ENCODE measurements at regions not wholly inside any gene's neighbourhood (a gene's known extent, or its start where the extent isn't known, plus 50 kb on each side); places are given as distances from the start of the nearest gene placed in this dataset.

- no peak for ATAC-seq
- intact Hi-C loops (cut with DNase I) = no loop called here
- H3K4me1 ChIP-seq = no peaks in the 10 kb centered on the region
- no peaks in the 10 kb centered on the region for H3K36me3 ChIP-seq (replicated peaks in 1 of 2; ENCODE audit: insufficient read depth in 1 of 2, low read depth in 2 of 2)
- H3K27ac ChIP-seq = no peak overlapping the region
- H3K27me3 ChIP-seq = no peaks in the 10 kb centered on the region
- peaks cover 0 to 1% (median 0%) of the 10 kb centered on the region in 3 donors for H3K9me3 ChIP-seq
- no peak overlapping the region for H3K4me3 ChIP-seq
- TF ChIP-seq CTCF (IDR thresholded peaks at IDR 0.05) (no peak), POLR2A (IDR thresholded peaks at IDR 0.05) (no peak)
- DNase-seq = no peak
Observed at GRCh38 chr6:90668141-90668540, 81.3 kb upstream of the MAP3K7 start.

- no peaks in the 10 kb centered on the region for H3K27me3 ChIP-seq
- ATAC-seq = no peak
- no peak overlapping the region for H3K27ac ChIP-seq
- intact Hi-C loops (cut with DNase I) = no loop called here
- no peak for DNase-seq
- peaks cover 0 to 6% (median 0%) of the 10 kb centered on the region in 3 donors for H3K9me3 ChIP-seq
- TF ChIP-seq POLR2A (IDR thresholded peaks at IDR 0.05) (no peak), CTCF (IDR thresholded peaks at IDR 0.05) (no peak)
- H3K4me3 ChIP-seq = no peak overlapping the region
- 73 to 80% methylated on average over 3 of the region's 3 CpGs for WGBS, 2 donors
- H3K36me3 ChIP-seq (replicated peaks in 1 of 2; ENCODE audit: insufficient read depth in 1 of 2, low read depth in 2 of 2) = no peaks in the 10 kb centered on the region
- no peaks in the 10 kb centered on the region for H3K4me1 ChIP-seq
Observed at GRCh38 chr6:90663873-90664272, 77.0 kb upstream of the MAP3K7 start.

- Histone ChIP-seq H3K4me3 (no peak overlapping the region), H3K36me3 (replicated peaks in 1 of 2; ENCODE audit: insufficient read depth in 1 of 2, low read depth in 2 of 2) (no peaks in the 10 kb centered on the region), H3K27ac (no peak overlapping the region), H3K27me3 (no peaks in the 10 kb centered on the region), H3K9me3 (peaks cover 0 to 6% (median 0%) of the 10 kb centered on the region in 3 donors), H3K4me1 (no peaks in the 10 kb centered on the region)
- ATAC-seq (no peak), DNase-seq (no peak)
- TF ChIP-seq POLR2A (IDR thresholded peaks at IDR 0.05) (no peak), CTCF (IDR thresholded peaks at IDR 0.05) (no peak)
- WGBS, 2 donors = 46 to 75% methylated on average over 1 to 2 of the region's 2 CpGs
- intact Hi-C loops (cut with DNase I) = no loop called here
Observed at GRCh38 chr6:90663106-90663505, 76.2 kb upstream of the MAP3K7 start.

- peaks cover 0 to 3% of the 10 kb centered on the region in 2 donors for H3K27me3 ChIP-seq
- no peaks in the 10 kb centered on the region for H3K36me3 ChIP-seq (replicated peaks in 1 of 2; ENCODE audit: insufficient read depth in 1 of 2, low read depth in 2 of 2)
- no peak overlapping the region for H3K4me3 ChIP-seq
- ATAC-seq (no peak), DNase-seq (no peak)
- no peak for TF ChIP-seq CTCF (IDR thresholded peaks at IDR 0.05)
- TF ChIP-seq POLR2A (IDR thresholded peaks at IDR 0.05) = no peak
- H3K4me1 ChIP-seq = no peaks in the 10 kb centered on the region
- intact Hi-C loops (cut with DNase I) = no loop called here
- H3K27ac ChIP-seq = no peak overlapping the region
- peaks cover 0 to 6% (median 0%) of the 10 kb centered on the region in 3 donors for H3K9me3 ChIP-seq
Observed at GRCh38 chr6:90660931-90661330, 74.1 kb upstream of the MAP3K7 start.

GRCh38 chr6:90658497-90658896, 71.6 kb upstream of the MAP3K7 start:
- Histone ChIP-seq H3K9me3 (peaks cover 0 to 6% (median 0%) of the 10 kb centered on the region in 3 donors), H3K4me1 (no peaks in the 10 kb centered on the region), H3K36me3 (replicated peaks in 1 of 2; ENCODE audit: insufficient read depth in 1 of 2, low read depth in 2 of 2) (no peaks in the 10 kb centered on the region), H3K27ac (no peak overlapping the region), H3K4me3 (no peak overlapping the region), H3K27me3 (peaks cover 0 to 3% of the 10 kb centered on the region in 2 donors)
- no peak for ATAC-seq
- TF ChIP-seq CTCF (IDR thresholded peaks at IDR 0.05) (no peak), POLR2A (IDR thresholded peaks at IDR 0.05) (no peak)
- intact Hi-C loops (cut with DNase I) = no loop called here
- DNase-seq = no peak
- 36 to 45% methylated on average over 5 of the region's 5 CpGs for WGBS, 2 donors

Measured in body of pancreas (tissue), 4 donors.